AG09319 (cell line): ENCODE measurements at regions not wholly inside any gene's neighbourhood (a gene's known extent, or its start where the extent isn't known, plus 50 kb on each side); places are given as distances from the start of the nearest gene placed in this dataset.

ENCODE experiments used
- DNase-seq: peaks from one replicate; pipeline ENCODE4 v3.0.0-alpha.2; 2010; ENCODE audit warnings: low read depth; ENCODE audit errors: extremely low read depth
- CTCF ChIP-seq: IDR thresholded peaks from 2 replicates; pipeline ENCODE4 v1.5.1; 2011; ENCODE audit warnings: low read depth, mild to moderate bottlenecking, inconsistent platforms, low read length, moderate library complexity

- TF ChIP-seq CTCF = no peak
- DNase-seq = no peak
These were observed 598.3 kb downstream of the SPRY1 start for GRCh38 chr4:123994917-123995316.

GRCh38 chr4:123995936-123996335 lies 599.3 kb downstream of the SPRY1 start:
- DNase-seq = no peak
- no peak for TF ChIP-seq CTCF

GRCh38 chr4:123996718-123997510 lies 600.3 kb downstream of the SPRY1 start:
- no peak for DNase-seq

GRCh38 chr4:123997776-123998449 lies 601.3 kb downstream of the SPRY1 start:
- DNase-seq = no peak
- no peak for TF ChIP-seq CTCF

More at GRCh38 chr4:123996718-123997510, 600.3 kb downstream of the SPRY1 start:
- no peak for TF ChIP-seq CTCF

GRCh38 chr4:124000233-124000632 lies 603.6 kb downstream of the SPRY1 start:
- TF ChIP-seq CTCF = no peak
- no peak for DNase-seq

GRCh38 chr4:124015766-124016165 lies 619.2 kb downstream of the SPRY1 start:
- TF ChIP-seq CTCF = no peak
- no peak for DNase-seq

- TF ChIP-seq CTCF = no peak
- no peak for DNase-seq
These were observed 620.7 kb downstream of the SPRY1 start for GRCh38 chr4:124017185-124017785.
